ENCODE measurements at regions not wholly inside any gene's neighbourhood (a gene's known extent, or its start where the extent isn't known, plus 50 kb on each side); places are given as distances from the start of the nearest gene placed in this dataset.

GRCh38 chr7:140247559-140247958, 70.8 kb upstream of the KDM7A start:
- no peak for DNase-seq
- no peaks in the 10 kb centered on the region for H3K36me3 Mint-ChIP-seq (ENCODE audit: low read depth)
- peaks cover 27% of the 10 kb centered on the region for H3K27me3 Mint-ChIP-seq (ENCODE audit: insufficient read depth)
- H3K4me1 Mint-ChIP-seq (ENCODE audit: low read depth) = peaks cover under 1% of the 10 kb centered on the region
- no peak for TF ChIP-seq CTCF (IDR thresholded peaks at IDR 0.05)
- no peaks in the 10 kb centered on the region for H3K9me3 Mint-ChIP-seq
- H3K27ac Mint-ChIP-seq = no peak overlapping the region
- H3K4me3 Mint-ChIP-seq = no peak overlapping the region

- H3K4me3 Mint-ChIP-seq = no peak overlapping the region
- TF ChIP-seq CTCF (IDR thresholded peaks at IDR 0.05) = no peak
- DNase-seq = no peak
- peaks cover 21% of the 10 kb centered on the region for H3K27me3 Mint-ChIP-seq (ENCODE audit: insufficient read depth)
- H3K9me3 Mint-ChIP-seq = no peaks in the 10 kb centered on the region
- no peak overlapping the region for H3K27ac Mint-ChIP-seq
- H3K36me3 Mint-ChIP-seq (ENCODE audit: low read depth) = no peaks in the 10 kb centered on the region
- no peaks in the 10 kb centered on the region for H3K4me1 Mint-ChIP-seq (ENCODE audit: low read depth)
Observed at GRCh38 chr7:140245611-140246105, 68.9 kb upstream of the KDM7A start.

GRCh38 chr7:140242057-140243031, 65.6 kb upstream of the KDM7A start:
- H3K9me3 Mint-ChIP-seq = no peaks in the 10 kb centered on the region
- no peaks in the 10 kb centered on the region for H3K4me1 Mint-ChIP-seq (ENCODE audit: low read depth)
- no peak overlapping the region for H3K4me3 Mint-ChIP-seq
- no peak overlapping the region for H3K27ac Mint-ChIP-seq
- H3K36me3 Mint-ChIP-seq (ENCODE audit: low read depth) = no peaks in the 10 kb centered on the region
- peaks cover 27% of the 10 kb centered on the region for H3K27me3 Mint-ChIP-seq (ENCODE audit: insufficient read depth)
- no peak for DNase-seq
- no peak for TF ChIP-seq CTCF (IDR thresholded peaks at IDR 0.05)

- no peaks in the 10 kb centered on the region for H3K36me3 Mint-ChIP-seq (ENCODE audit: low read depth)
- H3K27ac Mint-ChIP-seq = no peak overlapping the region
- peaks cover 22% of the 10 kb centered on the region for H3K27me3 Mint-ChIP-seq (ENCODE audit: insufficient read depth)
- H3K4me3 Mint-ChIP-seq = no peak overlapping the region
- H3K9me3 Mint-ChIP-seq = no peaks in the 10 kb centered on the region
- no peak for DNase-seq
- no peaks in the 10 kb centered on the region for H3K4me1 Mint-ChIP-seq (ENCODE audit: low read depth)
- no peak for TF ChIP-seq CTCF (IDR thresholded peaks at IDR 0.05)
Observed at GRCh38 chr7:140239653-140239935, 62.8 kb upstream of the KDM7A start.

- TF ChIP-seq CTCF (IDR thresholded peaks at IDR 0.05) = no peak
- Mint-ChIP-seq H3K9me3 (no peaks in the 10 kb centered on the region), H3K4me1 (ENCODE audit: low read depth) (no peaks in the 10 kb centered on the region), H3K27ac (no peak overlapping the region), H3K4me3 (no peak overlapping the region), H3K36me3 (ENCODE audit: low read depth) (no peaks in the 10 kb centered on the region), H3K27me3 (ENCODE audit: insufficient read depth) (peaks cover 18% of the 10 kb centered on the region)
- DNase-seq = no peak
Observed at GRCh38 chr7:140238778-140239652, 62.2 kb upstream of the KDM7A start.
